EL (cell line): ENCODE measurements at regions not wholly inside any gene's neighbourhood (a gene's known extent, or its start where the extent isn't known, plus 50 kb on each side); places are given as distances from the start of the nearest gene placed in this dataset.

Source experiments
- DNase-seq: peaks from one replicate; pipeline ENCODE4 v3.0.0-alpha.2; 2016

DNA sequence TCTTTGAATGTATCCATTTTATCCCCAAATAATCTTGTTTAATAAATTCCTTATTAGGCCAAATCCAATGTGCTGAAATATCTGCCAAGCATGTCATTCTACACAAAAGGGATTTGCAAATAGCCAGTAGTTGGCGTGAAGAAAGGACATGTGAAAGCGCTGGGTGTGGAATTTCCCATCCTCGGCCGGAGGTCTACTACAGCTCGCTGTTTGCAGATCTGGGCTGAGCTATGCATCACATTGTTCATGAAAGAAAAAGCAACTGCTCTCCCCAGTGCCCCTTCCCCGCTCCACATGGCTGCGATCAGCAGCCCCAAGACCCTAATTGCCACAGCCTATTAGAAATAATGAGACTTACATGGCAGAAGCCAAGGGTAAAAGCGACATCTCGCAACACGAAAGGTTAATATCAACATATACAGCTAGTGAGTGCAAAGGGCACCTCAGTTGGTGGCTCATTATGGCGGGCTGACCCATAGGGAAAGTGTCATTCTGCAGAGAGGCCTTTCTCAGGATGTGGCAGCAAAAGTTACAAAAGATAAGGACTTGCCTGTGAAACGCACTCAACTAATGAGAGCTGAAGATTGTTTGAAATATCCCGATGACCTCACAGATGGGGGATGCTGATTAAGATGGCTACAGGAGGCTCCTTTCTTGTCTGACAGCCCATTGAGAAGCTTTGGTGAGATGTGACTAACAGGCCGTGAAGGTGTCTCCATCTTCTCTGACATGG lies 126.9 kb upstream of the CYP1B1 start:
- DNase-seq, result no peak

DNA sequence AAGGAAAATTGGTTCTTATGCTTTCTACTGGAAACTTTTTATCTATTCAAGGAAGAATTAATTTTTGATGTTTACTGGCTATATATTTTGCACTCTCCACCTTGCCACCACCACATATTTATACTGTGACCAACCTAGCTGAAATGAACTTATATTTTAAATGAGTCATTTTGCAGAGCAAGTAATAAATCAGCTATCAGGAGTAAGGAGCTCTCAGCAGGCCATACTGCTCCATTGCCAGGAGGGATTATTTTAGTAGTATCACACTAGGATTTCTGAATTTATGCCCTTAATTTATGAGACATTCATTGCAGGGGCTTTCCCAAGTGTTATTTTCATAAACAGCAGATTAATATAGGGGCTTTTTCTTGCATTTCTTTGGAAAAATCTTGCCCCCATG lies 125.8 kb upstream of the CYP1B1 start:
- DNase-seq, result peak; percentile 50

DNA sequence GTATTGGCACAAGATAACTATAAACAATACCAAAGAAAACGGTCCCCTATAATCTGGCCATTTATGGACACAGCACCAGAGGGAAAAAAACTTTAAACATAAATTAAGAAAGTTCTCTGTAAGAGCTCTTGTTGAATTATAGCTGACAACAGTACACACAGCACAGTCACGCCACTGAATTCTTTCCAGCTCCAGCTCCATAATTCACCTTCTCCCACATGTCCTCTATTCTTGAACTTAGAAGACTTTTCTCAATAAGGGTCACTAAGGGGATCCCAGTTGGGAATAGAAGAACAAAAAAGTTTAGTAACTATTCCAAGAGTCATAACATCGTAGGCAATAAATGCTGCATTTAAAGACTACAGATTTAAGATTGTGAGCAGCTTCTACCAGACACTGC lies 124.6 kb upstream of the CYP1B1 start:
- no peak for DNase-seq

DNA sequence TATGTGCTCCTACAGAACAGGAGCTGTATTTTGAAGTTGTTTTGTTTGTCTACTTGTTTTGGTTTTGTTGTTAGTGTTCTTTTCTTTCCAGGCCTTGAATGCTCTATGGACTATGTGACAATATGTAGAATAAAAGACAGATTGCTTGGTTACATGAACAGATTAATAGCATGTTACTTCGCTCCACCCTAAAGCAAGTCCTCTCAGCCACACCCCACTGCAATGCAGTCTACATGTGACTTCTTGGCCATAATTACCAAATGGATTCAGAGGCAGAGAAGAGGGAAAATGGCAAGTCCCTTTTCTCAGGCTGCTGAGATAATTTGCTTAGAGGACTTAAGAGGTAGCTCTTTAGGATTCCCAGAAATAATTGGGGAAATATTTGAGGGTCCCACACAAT lies 123.2 kb upstream of the CYP1B1 start:
- DNase-seq, result no peak

DNA sequence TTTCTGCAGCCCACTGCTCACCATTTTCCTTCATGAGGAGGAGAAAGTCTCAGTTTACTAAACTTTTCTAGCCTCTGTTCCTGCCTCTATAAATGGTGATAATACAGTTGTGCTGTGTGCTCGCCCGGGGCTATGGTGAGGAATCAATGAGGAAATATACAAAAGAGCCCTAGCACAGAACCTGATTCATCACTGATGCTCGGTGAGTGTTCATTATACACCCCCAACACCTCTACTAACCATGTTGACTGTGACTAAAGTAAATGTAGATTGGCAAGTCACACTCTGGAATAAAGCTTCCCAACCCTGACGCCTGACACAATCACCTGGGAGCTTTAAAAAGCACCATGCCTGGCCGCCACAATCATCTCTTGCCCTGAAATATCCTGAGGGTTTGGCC lies 118.8 kb upstream of the CYP1B1 start:
- no peak for DNase-seq

DNA sequence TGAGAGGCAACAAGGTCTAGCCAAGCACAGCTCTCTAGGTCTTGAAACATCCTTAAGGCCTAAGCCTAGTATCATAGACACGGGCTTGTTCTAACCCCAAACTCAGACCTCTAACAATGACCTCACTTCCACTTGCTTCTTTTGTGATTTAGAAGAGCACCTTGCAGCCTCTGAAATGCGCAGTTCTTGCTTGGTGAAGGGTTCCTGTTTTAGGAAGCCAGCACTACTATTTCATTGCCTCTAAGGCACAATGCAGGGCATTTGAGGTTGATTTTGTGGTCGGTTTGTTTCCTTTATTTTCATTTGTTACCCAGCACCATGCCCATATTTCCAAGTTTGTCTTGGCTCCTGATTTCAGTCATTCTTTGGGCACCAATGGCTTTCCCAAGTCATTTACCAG lies 117.0 kb upstream of the CYP1B1 start:
- DNase-seq, result no peak

DNA sequence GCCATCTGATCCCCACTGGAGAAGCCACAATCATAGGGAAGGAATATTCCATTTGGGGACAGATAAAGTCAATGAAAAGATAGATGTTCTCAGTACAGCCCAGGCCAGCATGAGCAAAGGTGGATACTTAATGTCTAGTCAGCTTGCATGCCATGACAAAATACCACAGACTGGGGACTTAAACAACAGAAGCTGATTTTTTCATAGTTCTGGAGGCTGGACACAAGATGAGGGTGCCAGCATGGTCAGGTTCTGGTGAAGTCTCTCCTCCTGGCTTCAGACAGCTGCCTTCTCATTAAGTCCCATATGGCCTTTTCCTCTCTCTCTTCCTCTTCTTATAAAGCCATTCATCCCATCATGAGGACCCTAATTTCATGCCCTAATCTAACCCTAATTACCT lies 116.1 kb upstream of the CYP1B1 start:
- DNase-seq, result no peak

DNA sequence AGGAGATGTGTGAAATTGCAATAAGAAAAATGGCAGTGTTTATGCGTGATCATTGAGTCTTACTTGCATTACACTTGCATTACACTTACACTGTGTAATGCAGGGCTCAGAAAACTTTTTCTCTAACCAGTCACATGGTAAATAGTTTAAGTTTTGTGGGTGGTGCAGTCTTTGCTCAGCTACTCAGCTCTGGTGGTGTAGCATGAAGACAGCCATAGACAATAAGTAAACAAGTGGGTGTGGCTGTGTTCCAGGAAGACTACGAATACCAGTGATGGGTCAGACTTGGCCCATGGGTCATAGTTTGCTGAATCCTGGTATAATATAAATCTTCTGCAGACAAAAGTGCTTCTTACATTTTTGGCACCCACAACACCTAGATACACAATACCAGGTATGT lies 115.6 kb upstream of the CYP1B1 start:
- no peak for DNase-seq

DNA sequence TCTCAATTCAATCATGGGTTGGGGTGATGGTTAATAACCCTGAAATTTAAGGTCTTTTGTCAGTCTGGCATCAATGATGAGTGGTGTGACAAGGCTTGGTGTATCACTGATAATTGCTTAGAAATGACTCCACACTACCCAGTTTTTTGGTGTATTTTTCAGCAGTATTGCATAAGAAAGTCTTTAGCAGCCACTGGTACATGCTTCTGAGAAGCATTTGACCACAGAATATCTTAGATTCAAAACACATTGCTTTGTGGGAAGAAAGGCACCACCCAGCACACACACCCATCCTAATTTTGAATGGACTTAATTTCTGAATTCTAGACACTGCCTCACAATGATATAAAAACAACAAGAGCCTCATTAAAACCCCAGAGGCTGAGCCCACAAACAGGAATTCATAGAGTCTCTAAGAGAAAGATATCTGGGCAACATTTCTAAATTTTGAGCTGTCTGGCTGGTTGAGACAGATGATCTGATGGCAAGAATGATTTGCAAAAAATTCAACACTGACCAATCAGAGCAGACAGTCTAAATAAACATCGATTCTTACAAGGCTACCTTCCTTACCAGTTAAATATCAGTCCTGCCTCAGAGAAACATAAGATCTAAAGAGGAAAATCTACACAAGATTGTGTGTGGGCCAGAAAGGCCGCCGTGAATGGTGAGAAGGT lies 114.7 kb upstream of the CYP1B1 start:
- DNase-seq, result no peak

DNA sequence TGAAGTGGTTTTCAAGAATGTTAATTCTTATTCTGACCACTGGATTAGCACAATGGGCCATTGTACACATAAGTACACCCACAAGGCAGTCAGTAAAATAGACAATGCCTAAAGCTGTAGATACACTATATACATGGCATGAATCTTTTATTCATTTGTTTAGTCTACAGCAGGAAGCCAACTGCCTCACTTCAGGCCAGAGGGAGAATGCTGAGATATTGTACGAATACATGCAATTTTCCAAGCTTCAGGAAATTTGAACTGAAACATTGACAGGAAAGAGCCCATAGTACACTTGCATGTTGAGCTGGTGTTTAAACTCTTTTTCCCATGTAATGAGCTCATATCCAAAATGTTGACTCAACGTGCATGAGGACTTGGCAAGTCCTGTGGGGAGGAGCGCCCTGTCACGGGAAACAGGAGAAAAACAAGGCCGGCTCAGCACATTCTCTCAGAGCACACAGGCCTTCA lies 111.6 kb upstream of the CYP1B1 start:
- peak; percentile 42 for DNase-seq

DNA sequence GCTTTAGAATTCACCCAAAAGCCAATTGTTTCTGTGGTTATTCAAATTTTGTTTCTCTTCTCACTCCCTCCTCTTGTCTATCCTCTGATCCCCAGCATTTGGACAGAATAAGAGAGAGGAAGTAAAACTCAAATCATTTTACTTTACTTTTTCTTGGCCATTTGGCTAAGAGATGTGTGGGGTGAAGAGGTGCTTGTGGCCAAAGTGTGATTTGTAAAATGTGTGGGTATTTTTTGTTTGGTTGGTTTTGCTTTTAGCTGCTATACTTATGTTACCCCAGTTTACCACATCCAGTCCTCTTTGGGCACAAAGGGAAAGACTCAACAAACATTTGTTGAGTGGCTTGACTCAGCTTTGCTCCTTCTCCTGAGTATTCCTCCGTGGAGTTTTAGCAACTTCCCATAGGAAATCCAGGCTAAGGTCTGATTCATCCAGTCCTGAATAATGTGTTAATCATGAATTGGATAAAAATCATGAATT lies 109.1 kb upstream of the CYP1B1 start:
- no peak for DNase-seq

DNA sequence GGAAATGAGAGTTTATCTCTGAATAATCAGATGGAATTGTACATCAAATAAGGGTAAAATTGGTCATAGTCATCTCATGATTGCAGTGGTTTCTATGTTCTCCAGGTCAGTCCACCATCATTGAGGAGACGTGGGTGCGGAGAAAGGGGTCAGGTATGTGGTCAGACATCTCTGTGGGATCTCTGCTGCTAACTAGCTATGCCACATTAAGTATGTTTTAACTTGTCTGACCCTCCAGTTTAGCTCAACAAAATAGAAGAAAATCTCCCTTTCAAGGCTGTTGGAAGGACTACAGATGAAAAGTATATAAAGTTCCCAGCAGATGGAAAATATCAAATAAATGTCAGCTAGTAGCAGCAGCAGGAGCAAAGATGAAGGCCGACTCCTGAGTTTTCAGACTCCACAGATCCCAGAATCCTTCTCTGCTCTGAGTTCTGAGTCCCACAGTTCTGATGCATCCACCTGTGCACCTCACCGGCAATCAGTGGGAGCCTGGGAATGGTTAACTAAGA lies 106.6 kb upstream of the CYP1B1 start:
- DNase-seq, result no peak

DNA sequence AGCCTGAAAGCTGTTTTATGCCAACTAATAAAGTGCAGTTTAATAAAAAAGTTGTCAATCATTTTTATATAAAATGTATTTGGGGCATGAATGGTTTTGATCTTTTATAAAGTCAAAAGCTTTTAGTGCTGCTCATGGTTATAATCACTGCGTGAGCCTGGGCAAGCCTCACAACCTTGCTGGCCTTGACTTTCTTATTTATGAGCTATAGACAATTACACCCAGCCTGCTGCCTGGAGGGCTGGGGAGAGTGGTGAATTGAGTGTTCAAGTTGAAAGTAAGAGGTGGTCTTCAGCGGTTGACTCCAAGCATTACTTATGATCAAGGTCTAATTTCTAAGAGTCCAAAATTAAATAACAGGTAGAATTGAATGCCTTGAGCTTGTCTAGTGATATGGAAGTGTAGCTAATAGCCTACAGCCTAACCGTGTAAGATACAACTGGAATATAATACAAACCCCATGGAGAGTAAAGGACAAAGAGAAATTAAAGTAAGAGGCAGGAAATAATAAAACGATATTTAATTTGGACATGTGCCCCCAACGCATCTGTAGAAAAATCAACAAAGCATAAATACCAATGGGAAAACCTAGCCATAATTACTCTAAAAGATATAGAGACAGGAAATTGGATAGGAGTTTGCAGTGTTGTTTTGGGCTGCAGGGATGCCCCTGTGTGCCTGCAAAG lies 106.0 kb upstream of the CYP1B1 start:
- no peak for DNase-seq

DNA sequence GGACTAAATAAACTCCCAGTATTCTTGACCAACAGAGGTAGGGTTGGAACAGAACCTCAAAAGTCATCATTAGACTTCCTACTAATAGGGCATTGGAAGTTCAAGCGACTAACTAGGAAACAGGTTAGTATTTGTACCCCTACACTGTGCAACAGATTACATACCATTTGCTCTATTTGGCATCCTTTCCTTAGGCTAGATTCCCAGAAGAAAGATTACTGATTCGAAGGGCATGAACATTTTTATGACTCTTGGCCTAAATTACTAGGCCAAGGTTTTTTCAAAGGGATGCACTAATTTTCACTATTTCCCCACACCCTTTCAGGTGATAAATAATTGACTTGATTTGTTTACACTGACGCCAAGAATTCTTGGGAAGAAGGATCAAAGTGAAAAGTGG lies 104.8 kb upstream of the CYP1B1 start:
- DNase-seq, result no peak

DNA sequence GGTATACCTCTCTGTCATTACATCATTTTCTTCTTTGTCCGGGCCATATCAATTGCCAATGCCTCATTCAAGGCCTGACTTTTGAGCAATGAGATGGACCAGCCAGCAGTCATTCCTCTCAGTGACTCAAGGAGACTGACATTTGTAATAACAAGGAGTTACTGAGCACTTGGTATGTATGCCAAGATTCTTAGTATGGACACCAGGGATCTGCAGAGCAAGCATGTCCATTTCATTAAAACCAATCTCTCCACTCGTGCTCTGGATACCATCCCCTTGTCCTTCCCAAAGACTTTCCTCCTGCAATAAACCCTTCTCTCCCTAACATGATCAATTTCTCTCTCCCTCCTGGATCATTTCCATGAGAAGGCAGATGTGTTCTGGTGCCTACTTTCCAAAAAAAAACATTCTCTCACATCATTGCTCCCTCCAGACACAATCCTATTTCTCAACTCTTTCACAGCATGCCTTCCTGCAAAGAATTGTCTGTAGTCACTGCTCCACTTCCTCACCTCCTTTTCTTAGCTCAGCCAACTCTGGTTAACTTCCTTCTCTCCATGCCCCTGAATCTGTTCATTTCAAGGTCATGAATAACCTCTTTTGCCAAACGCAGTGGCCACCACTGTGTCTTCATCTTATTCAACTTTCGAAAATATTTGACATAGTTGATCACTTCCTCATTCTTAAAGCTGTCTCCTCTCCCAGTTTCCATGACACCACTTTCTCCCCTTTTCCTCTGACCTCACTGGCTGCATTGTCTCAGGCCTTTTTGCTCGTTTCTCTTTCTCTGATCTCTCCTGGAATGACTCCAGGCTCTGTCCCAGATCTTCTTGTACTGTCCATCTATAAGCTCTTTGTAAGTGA lies 102.8 kb upstream of the CYP1B1 start:
- DNase-seq, result peak; percentile 96

DNA sequence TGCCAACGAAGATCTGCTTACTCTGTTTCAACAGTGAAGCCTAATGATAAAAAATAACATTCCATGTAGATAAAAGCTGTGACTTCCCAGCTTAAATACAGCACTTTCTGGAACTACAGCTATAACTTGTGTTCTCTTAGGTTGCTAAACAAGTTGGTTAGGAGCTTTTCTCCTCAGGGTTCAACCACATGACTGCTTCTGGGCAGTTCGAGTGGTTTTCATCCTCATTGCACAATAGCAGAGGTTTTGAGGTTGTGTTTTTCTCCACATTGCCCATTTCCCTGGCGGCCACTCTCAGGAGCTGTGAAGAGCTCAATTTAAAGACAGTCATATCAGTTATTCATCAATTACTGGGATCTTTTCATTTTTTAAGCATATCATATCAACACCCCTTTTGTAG lies 102.2 kb upstream of the CYP1B1 start:
- no peak for DNase-seq

DNA sequence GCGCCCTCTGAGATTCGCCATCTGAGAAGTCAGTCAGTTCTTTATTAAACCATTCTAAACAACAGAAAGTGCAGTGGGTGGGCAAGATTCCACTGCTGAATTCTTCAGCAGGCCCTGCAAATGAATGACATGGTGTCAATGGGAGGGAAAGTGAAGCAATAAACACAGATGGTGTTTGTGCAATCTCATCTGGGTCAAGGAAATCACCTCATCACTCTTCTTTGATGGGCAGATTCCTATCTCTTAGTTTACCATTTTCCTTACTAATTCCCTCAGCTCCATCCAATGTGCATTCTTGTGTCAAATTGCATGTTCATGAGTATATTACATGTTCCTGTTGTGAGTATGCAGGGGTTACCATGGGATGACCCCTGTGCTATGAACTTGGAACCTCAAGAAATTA lies 100.7 kb upstream of the CYP1B1 start:
- DNase-seq, result peak; percentile 89

DNA sequence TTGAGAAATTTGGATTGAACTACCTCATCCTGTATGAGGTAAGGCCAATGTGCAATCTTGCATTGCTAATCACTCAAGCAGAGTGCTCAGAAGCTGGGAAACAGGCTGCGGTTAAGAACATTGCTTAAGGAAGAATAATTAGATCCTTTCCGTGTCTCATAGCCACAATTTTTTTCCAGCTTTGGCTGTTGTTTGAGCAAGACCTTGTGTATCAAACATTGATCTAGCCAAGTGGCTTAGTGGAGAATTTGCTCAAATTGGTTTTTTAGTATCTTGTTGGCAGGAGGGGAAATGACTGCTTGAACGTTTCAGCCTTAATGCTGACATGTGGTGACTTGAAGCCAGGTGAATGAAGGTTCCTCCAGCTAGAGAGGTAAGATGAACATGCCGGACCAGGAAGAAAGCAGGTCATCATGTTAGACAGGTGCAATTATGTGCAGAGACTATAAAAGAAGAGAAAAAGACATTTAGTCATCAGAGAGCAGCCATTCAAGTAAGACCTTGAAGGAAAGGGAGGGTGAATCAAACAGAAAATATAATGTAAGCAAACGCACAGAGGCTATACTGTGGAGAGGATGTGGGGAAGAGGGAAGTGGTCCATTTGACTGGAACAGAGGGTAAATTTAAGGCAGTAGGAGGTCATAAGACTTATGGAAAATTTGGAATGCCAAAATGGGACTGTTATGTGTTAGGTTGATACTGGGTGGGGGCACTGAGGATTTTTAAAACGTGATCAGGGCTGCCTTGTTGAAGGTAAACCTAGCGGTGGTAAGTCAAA lies 98.9 kb upstream of the CYP1B1 start:
- DNase-seq, result peak; percentile 87

DNA sequence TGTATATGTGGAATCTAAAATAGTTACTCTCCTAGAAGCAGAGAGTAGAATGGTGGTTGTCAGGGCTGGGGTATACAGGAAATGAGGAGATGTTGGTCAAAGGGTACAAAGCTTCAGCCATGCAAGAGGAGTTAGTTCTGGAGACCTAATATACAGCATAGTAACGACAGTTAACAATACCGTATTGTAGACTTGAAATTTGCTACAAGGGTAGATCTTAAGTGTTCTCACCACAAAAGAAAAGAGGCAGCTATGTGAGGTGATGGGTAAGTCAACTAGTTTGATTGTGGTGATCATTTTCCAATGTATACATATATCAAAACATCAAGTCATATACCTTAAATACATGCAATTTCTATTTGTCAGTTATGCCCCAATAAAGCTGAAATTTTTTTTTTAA lies 98.2 kb upstream of the CYP1B1 start:
- DNase-seq, result no peak

DNA sequence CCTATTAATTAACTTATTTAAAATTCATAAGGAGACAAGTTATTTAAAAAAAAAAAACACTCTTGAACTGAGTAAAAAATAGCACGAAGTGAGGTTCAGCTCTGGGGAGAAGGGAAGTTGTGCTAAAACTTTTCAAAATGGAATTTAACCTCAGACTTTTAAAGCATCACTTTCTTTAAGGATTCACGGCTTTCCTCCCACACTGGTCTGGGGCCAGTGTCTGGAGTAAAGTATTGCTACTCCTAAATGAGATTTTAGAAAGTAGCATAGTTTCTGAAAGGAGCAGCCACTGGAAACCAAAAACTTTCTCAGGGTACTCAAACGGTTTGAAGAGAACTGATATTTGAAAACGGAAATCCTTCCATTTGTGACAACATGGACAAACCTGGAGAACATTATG lies 97.7 kb upstream of the CYP1B1 start:
- no peak for DNase-seq

DNA sequence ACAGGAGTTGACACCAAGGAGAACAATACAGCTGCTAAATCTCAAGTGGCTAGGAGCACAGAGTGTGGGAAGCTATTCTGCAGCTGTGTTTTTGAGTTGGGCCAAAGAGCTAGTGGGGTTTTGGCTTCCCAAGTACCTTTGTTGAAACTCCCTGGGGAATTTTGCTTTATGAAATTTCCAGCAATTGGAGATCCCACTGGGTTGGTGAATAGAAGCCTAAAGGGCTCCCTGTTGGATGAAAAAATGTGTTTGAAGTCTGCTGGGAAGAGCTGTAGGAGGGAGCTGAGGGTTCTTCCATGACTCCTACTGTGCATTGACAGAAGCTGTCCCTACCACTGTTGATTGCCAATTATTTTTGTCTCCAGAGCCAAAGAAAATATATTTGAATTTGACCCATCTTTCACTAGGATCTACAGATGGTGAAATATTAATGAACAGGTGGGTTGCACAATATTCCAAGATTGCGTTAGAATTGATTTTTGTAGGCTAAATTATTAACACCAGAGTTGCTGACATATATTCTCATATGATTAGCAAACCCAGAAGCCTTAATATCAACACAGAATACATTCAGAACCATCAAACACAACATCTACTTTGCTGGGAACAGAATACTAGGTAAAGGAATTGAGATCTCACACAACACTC lies 95.4 kb upstream of the CYP1B1 start:
- DNase-seq, result no peak
